NCI-H2107 (cell line): ENCODE measurements at regions not wholly inside any gene's neighbourhood (a gene's known extent, or its start where the extent isn't known, plus 50 kb on each side); places are given as distances from the start of the nearest gene placed in this dataset.

Source experiments
- DNase-seq: peaks from one replicate; lab custom pipeline; 2025; lab: John Stamatoyannopoulos, UW

- DNase-seq: no peak
Measured at GRCh38 chr12:22740656-22741355, 115.8 kb downstream of the ETNK1 start.

GRCh38 chr12:22743700-22744099 is 118.7 kb downstream of the ETNK1 start:
- DNase-seq: no peak

- no peak for DNase-seq
Measured at GRCh38 chr12:22744197-22744596, 119.2 kb downstream of the ETNK1 start.

GRCh38 chr12:22746720-22747119 is 121.7 kb downstream of the ETNK1 start:
- DNase-seq: no peak

GRCh38 chr12:22755629-22756028 is 130.7 kb downstream of the ETNK1 start:
- DNase-seq: no peak

- DNase-seq: no peak
Measured at GRCh38 chr12:22759769-22760674, 135.1 kb downstream of the ETNK1 start.

GRCh38 chr12:22765421-22766130 is 140.6 kb downstream of the ETNK1 start:
- peak; percentile 64 for DNase-seq

GRCh38 chr12:22766911-22767420 is 142.0 kb downstream of the ETNK1 start:
- no peak for DNase-seq

- no peak for DNase-seq
Measured at GRCh38 chr12:22781339-22781738, 156.4 kb downstream of the ETNK1 start.

- no peak for DNase-seq
Measured at GRCh38 chr12:22787557-22787956, 162.6 kb downstream of the ETNK1 start.

GRCh38 chr12:22788913-22789312 is 163.9 kb downstream of the ETNK1 start:
- no peak for DNase-seq

- DNase-seq: no peak
Measured at GRCh38 chr12:22792138-22792537, 167.2 kb downstream of the ETNK1 start.

- DNase-seq: no peak
Measured at GRCh38 chr12:22794017-22794416, 169.0 kb downstream of the ETNK1 start.

GRCh38 chr12:22796941-22797630 is 172.1 kb downstream of the ETNK1 start:
- DNase-seq: no peak

GRCh38 chr12:22797701-22798100 is 172.7 kb downstream of the ETNK1 start:
- DNase-seq: no peak

GRCh38 chr12:22798116-22798515 is 173.1 kb downstream of the ETNK1 start:
- DNase-seq: no peak

- DNase-seq: no peak
Measured at GRCh38 chr12:22799503-22799902, 174.5 kb downstream of the ETNK1 start.

GRCh38 chr12:22800332-22800731 is 175.4 kb downstream of the ETNK1 start:
- DNase-seq: no peak

GRCh38 chr12:22802883-22803630 is 178.1 kb downstream of the ETNK1 start:
- DNase-seq: no peak

- DNase-seq: no peak
Measured at GRCh38 chr12:22803725-22804124, 178.8 kb downstream of the ETNK1 start.

GRCh38 chr12:22808860-22809259 is 183.9 kb downstream of the ETNK1 start:
- no peak for DNase-seq
